Keratinocyte (primary cell): ENCODE measurements at regions not wholly inside any gene's neighbourhood (a gene's known extent, or its start where the extent isn't known, plus 50 kb on each side); places are given as distances from the start of the nearest gene placed in this dataset.

Source experiments
- CTCF ChIP-seq, 3 experiments: IDR thresholded peaks in 1 of 3; conservative IDR thresholded peaks in 1 of 3; optimal IDR thresholded peaks in 1 of 3; 2 replicates in 2 of 3; 3 replicates in 1 of 3; pipeline versions ENCODE3 to v1.5.1; 2011; ENCODE audit warnings: low read length in 3 of 3, mild to moderate bottlenecking in 3 of 3, moderate library complexity in 2 of 3, control low read depth in 1 of 3, inconsistent platforms in 1 of 3; ENCODE audit not compliant: insufficient read depth in 2 of 3; ENCODE audit errors: extremely low read depth in 1 of 3
- EZH2 ChIP-seq: IDR thresholded peaks from one replicate; pipeline ENCODE4 v1.6.1; 2012; ENCODE audit warnings: inconsistent platforms, mild to moderate bottlenecking, low read length, moderate library complexity

DNA sequence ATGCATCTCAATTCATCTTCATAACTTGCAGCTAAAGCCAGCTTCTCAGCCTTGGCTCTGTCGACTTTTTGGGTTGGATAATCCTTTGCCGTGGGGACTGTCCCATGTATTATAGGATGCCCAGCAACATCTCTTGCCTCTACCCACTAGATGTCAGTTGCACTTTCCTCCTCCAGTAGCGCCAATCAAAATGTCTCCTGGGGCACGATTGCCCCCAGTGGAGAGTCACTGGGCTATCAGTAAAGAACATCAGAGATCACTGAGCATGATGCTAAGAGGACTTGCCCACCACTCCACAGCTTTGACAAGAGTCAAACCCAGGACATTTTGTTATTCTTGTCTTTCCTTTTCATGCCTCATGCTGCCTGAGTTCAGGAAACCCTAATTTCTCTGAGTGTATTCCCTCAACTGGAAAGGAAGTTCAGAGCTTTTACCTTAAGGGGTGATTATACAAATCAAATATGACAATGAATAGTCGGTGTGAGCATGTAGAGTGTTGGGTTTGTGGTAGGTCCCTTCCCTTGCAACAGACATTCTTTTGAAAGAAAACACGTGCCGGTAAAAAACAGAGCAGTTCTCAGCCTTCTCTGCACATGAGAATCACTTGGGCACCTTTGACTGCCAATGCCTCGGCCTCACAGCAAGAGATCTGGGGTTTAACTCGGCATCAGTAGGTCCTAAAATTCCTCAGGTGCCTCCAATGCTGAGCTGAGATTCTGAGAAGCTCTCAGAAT, 980.6 kb downstream of the VRK1 start:
- TF ChIP-seq CTCF (optimal IDR thresholded peaks at IDR 0.05 in 1 of 3, IDR thresholded peaks at IDR 0.05 in 1 of 3, conservative IDR thresholded peaks at IDR 0.05 in 1 of 3; ENCODE audit: extremely low read depth in 1 of 3, insufficient read depth in 2 of 3, low read length in 3 of 3) (no peak), EZH2 (no peak)
